Upper lobe of left lung (tissue), 6 donors: ENCODE measurements at regions not wholly inside any gene's neighbourhood (a gene's known extent, or its start where the extent isn't known, plus 50 kb on each side); places are given as distances from the start of the nearest gene placed in this dataset.

ENCODE experiments used
- ATAC-seq, 2 donors: fragments of 200-7000 bp; cut with Tn5 transposase; one replicate each; pipeline ENCODE4 v1.9.1; 2022; ENCODE audit warnings: mild to moderate bottlenecking in 2 of 2, moderate library complexity in 2 of 2; ENCODE audit not compliant: low FRiP score in 2 of 2
- DNase-seq, 2 donors: peaks; one replicate each; pipeline ENCODE4 v3.0.0-alpha.2; 2019 to 2020
- H3K27ac ChIP-seq, 4 donors: fragments of 200-600 bp; sonication (generic); one replicate each; pipeline ENCODE4 v1.5.1; 2016 to 2019
- H3K27me3 ChIP-seq, 4 donors: fragments of 200-600 bp; sonication (generic); one replicate each; pipeline ENCODE4 v1.5.1; 2017 to 2019
- H3K36me3 ChIP-seq, 4 donors: fragments of 200-600 bp; sonication (generic); one replicate each; pipeline ENCODE4 v1.5.1; 2016 to 2019
- H3K4me1 ChIP-seq, 4 donors: fragments of 200-600 bp; sonication (generic); one replicate each; pipeline ENCODE4 v1.5.1; 2018 to 2019
- H3K4me3 ChIP-seq, 4 donors: fragments of 200-600 bp; sonication (generic); one replicate each; pipeline ENCODE4 v1.5.1; 2017 to 2019; ENCODE audit warnings: mild to moderate bottlenecking in 2 of 4, moderate library complexity in 1 of 4
- H3K9me3 ChIP-seq, 4 donors: fragments of 200-600 bp; sonication (generic); one replicate each; pipeline ENCODE4 v1.5.1; 2018 to 2019
- EP300 ChIP-seq, 4 donors: sonication (generic); formaldehyde crosslinking; IDR thresholded peaks; one replicate each; pipeline ENCODE4 v1.5.1; 2017; ENCODE audit warnings: antibody characterized with exemption in 4 of 4, control low read depth in 2 of 4
- POLR2A ChIP-seq, 4 donors: fragments of 450-650 bp; IDR thresholded peaks; one replicate each; pipeline ENCODE4 v1.5.1; 2016 to 2017; ENCODE audit warnings: antibody characterized with exemption in 4 of 4, mild to moderate bottlenecking in 2 of 4
- POLR2AphosphoS5 ChIP-seq, 2 donors: sonication (generic); formaldehyde crosslinking; IDR thresholded peaks; one replicate each; pipeline ENCODE4 v1.5.1; 2017; ENCODE audit warnings: antibody characterized with exemption in 2 of 2
- WGBS, 2 donors: methylation state at CpG; one replicate each; pipeline ENCODE4 v1.1.5; 2017 to 2018; 5-methylcytosine and 5-hydroxymethylcytosine counted together
- TF ChIP-seq, protein P1 (sequence below), 6 experiments: fragments of 450-650 bp in 4 of 6; fragments of 200-600 bp in 2 of 6; sonication (generic) in 2 of 6; IDR thresholded peaks; one replicate each; pipeline ENCODE4 v1.5.1; 2016 to 2019; ENCODE audit warnings: antibody characterized with exemption in 6 of 6
- donor health status: DM: no; HTN: no; CAD: no; lungs with moderate emphysema.
- donor health status: DM: no; HTN: yes; CAD: no; lungs with severe emphysema.

DNA sequence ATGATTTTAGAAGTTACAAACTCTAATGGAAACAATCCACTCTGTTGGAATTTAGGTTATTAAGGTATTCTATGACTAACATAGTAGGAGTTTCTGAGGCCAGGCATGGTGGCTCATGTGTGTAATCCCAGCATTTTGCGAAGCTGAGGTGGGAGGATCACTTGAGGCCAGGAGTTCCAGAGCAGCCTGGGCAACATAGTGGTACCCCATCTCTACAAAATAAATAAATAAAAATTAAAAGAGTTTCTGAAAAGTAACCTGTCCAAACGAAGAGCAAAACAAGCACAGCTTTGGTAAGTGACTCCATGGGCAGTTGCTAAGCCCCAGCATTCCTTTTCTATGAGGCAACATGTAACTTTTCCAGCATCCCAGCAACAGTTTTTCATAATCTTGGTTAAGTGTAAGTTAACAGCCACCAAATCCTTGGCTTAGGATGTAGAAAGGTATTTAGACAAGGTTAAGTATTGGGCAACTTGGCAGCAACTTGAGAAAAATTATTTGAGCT is 86.3 kb downstream of the SOX4 start:
- 63 to 67% methylated on average over 2 of the region's 2 CpGs for WGBS, 2 donors
- TF ChIP-seq, protein P1, sequence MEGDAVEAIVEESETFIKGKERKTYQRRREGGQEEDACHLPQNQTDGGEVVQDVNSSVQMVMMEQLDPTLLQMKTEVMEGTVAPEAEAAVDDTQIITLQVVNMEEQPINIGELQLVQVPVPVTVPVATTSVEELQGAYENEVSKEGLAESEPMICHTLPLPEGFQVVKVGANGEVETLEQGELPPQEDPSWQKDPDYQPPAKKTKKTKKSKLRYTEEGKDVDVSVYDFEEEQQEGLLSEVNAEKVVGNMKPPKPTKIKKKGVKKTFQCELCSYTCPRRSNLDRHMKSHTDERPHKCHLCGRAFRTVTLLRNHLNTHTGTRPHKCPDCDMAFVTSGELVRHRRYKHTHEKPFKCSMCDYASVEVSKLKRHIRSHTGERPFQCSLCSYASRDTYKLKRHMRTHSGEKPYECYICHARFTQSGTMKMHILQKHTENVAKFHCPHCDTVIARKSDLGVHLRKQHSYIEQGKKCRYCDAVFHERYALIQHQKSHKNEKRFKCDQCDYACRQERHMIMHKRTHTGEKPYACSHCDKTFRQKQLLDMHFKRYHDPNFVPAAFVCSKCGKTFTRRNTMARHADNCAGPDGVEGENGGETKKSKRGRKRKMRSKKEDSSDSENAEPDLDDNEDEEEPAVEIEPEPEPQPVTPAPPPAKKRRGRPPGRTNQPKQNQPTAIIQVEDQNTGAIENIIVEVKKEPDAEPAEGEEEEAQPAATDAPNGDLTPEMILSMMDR (IDR thresholded peaks at IDR 0.05): no peak
- TF ChIP-seq POLR2A (IDR thresholded peaks at IDR 0.05) (no peak), EP300 (IDR thresholded peaks at IDR 0.05) (no peak), POLR2AphosphoS5 (IDR thresholded peaks at IDR 0.05) (no peak)
- ATAC-seq (peak; percentile 43 to 70), DNase-seq (no peak)
- Histone ChIP-seq H3K4me1 (peaks cover 0 to 7% (median 2%) of the 10 kb centered on the region in 4 donors), H3K36me3 (no peaks in the 10 kb centered on the region), H3K27me3 (no peaks in the 10 kb centered on the region), H3K27ac (no peak overlapping the region), H3K9me3 (no peaks in the 10 kb centered on the region), H3K4me3 (no peak overlapping the region)

DNA sequence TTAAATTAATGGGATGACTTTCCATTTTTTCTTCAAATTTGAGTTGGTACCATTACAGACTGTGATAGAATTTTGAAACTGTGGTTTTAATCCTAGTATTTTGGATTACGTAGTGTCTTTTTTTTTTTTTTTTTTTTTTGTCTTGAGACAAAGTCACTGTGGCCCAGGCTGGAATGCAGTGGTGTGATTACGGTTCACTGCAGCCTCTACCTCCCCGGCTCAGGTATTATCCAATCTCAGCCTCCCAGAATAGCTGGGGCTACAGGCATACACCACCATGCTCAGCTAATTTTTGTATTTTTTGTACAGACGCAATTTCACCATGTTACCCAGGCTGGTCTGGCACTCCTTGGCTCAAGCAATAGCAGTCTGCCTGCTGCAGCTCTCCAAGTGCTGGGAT is 87.1 kb downstream of the SOX4 start:
- ATAC-seq (no peak), DNase-seq (no peak)
- H3K36me3 ChIP-seq: no peaks in the 10 kb centered on the region
- H3K9me3 ChIP-seq: no peaks in the 10 kb centered on the region
- no peak overlapping the region for H3K4me3 ChIP-seq
- no peaks in the 10 kb centered on the region for H3K27me3 ChIP-seq
- TF ChIP-seq, protein P1 (IDR thresholded peaks at IDR 0.05): no peak
- TF ChIP-seq POLR2AphosphoS5 (IDR thresholded peaks at IDR 0.05): no peak
- TF ChIP-seq POLR2A (IDR thresholded peaks at IDR 0.05): no peak
- TF ChIP-seq EP300 (IDR thresholded peaks at IDR 0.05): no peak
- H3K27ac ChIP-seq: no peak overlapping the region
- WGBS, 2 donors: 87 to 95% methylated on average over 4 of the region's 4 CpGs
- peaks cover 0 to 7% (median 2%) of the 10 kb centered on the region in 4 donors for H3K4me1 ChIP-seq

DNA sequence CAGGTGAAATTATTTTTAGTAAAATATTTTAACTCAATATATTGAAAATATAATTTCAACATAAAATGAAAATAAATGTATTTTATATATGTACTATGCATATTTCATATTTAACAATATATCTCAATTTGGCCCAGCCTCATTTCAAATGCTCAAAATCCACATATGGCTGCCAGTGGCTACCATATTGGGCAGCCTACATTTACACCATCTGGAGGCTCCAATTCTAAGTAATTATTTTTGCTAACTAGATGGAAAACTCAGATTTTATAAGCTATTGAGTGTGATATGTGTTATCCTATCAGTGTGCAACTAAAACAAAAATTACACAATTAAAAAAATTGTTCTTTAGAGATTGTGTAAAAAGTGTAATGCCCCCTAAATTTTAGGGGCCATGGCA is 96.9 kb downstream of the SOX4 start:
- Histone ChIP-seq H3K4me3 (no peak overlapping the region), H3K9me3 (peaks cover 0 to 6% (median 0%) of the 10 kb centered on the region in 4 donors), H3K27me3 (no peaks in the 10 kb centered on the region), H3K27ac (no peak overlapping the region), H3K36me3 (no peaks in the 10 kb centered on the region), H3K4me1 (no peaks in the 10 kb centered on the region)
- no peak for ATAC-seq
- TF ChIP-seq EP300 (IDR thresholded peaks at IDR 0.05): no peak
- DNase-seq: no peak

DNA sequence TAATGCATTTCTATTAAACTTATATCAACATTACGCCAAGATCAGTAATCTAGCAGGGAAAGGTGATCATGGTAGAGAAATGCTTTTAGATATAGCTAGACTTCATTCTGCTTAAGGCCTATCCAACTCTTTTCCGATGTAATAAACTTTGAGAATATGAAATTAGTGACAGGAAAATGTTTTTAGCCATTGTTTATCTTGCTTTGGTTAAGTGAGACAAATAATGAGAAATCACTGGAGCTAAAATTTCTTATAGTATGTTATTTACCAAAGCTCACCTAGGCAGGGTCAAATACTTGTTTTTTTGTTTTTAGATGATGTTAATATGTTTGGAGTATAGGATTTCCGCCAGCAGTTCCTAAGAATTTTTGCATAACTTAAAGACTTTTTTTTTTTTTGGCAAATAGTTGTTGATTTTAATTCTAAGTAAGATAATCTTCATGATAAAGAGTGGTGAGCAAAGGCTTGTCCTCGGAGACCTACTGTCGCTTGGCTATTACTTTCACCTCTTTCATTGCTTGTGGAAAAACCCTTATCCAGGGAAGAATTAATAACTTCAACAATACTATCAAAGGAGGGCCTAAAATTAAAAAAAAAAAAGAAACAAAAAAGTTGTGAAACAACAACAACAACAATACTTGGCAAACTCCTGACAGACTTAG is 98.3 kb downstream of the SOX4 start:
- peaks cover 0 to 6% (median 0%) of the 10 kb centered on the region in 4 donors for H3K9me3 ChIP-seq
- DNase-seq (no peak), ATAC-seq (no peak)
- TF ChIP-seq, protein P1 (IDR thresholded peaks at IDR 0.05): no peak
- TF ChIP-seq POLR2A (IDR thresholded peaks at IDR 0.05) (no peak), EP300 (IDR thresholded peaks at IDR 0.05) (no peak), POLR2AphosphoS5 (IDR thresholded peaks at IDR 0.05) (no peak)
- H3K27me3 ChIP-seq: no peaks in the 10 kb centered on the region
- no peak overlapping the region for H3K27ac ChIP-seq
- H3K4me3 ChIP-seq: no peak overlapping the region
- WGBS, 2 donors: 81 to 83% methylated on average over 5 of the region's 5 CpGs
- no peaks in the 10 kb centered on the region for H3K4me1 ChIP-seq
- H3K36me3 ChIP-seq: no peaks in the 10 kb centered on the region

DNA sequence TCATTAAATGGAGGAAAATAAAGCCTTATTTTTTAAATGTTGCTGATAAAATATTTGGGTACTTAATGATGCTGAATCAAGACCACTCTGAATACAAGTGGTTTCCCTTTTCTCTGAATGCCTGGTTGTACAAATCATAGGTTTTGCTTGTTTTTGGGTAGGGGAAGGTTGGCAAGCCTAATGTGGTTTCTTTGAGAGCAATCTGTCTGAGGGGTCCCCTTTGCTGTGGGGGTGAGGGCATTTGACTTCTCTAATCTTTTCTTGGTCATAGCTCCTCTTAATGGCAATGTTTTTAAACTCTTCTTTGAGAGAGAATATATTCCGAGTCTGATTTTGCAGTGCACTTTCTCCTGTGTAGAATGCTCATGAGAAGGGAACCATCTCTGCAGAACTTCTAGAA is 99.2 kb downstream of the SOX4 start:
- TF ChIP-seq, protein P1 (IDR thresholded peaks at IDR 0.05): no peak
- TF ChIP-seq POLR2AphosphoS5 (IDR thresholded peaks at IDR 0.05) (no peak), EP300 (IDR thresholded peaks at IDR 0.05) (no peak), POLR2A (IDR thresholded peaks at IDR 0.05) (no peak)
- H3K4me3 ChIP-seq: no peak overlapping the region
- H3K9me3 ChIP-seq: peaks cover 0 to 4% (median 0%) of the 10 kb centered on the region in 4 donors
- H3K27ac ChIP-seq: no peak overlapping the region
- no peak for ATAC-seq
- H3K27me3 ChIP-seq: no peaks in the 10 kb centered on the region
- H3K4me1 ChIP-seq: no peaks in the 10 kb centered on the region
- no peaks in the 10 kb centered on the region for H3K36me3 ChIP-seq
- no peak for DNase-seq
- 64 to 77% methylated on average over 1 of the region's 1 CpG for WGBS, 2 donors
